22Rv1 (cell line): ENCODE measurements at regions not wholly inside any gene's neighbourhood (a gene's known extent, or its start where the extent isn't known, plus 50 kb on each side); places are given as distances from the start of the nearest gene placed in this dataset.

Source experiments
- ZFX ChIP-seq: fragments of 450-650 bp; IDR thresholded peaks from 2 replicates; pipeline ENCODE4 v1.6.1; 2017; ENCODE audit warnings: antibody characterized with exemption, borderline replicate concordance
- TF ChIP-seq, protein P1 (sequence below): fragments of 450-650 bp; IDR thresholded peaks from 2 replicates; pipeline ENCODE4 v1.5.1; 2017; ENCODE audit warnings: mild to moderate bottlenecking

DNA sequence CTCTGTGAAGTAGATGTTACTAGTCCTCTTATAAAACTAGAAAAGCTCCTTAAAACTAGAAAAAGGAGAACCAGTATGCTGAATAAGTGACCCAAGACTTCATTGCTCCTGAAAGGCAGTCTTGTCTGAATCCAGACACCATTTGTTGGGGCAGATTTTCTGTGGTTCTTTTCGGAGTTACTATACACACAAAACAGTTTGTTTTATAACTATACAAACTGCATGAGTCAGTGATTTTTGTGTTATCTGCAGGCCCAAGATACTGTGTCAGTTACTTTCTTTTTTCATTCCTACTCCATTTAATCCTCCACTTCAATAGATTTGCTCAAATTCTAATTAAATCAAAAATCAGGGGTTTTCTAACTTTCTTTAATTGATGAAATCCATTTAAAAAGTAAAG, 244.6 kb downstream of the ARPP21 start:
- TF ChIP-seq ZFX = no peak
- TF ChIP-seq, protein P1, sequence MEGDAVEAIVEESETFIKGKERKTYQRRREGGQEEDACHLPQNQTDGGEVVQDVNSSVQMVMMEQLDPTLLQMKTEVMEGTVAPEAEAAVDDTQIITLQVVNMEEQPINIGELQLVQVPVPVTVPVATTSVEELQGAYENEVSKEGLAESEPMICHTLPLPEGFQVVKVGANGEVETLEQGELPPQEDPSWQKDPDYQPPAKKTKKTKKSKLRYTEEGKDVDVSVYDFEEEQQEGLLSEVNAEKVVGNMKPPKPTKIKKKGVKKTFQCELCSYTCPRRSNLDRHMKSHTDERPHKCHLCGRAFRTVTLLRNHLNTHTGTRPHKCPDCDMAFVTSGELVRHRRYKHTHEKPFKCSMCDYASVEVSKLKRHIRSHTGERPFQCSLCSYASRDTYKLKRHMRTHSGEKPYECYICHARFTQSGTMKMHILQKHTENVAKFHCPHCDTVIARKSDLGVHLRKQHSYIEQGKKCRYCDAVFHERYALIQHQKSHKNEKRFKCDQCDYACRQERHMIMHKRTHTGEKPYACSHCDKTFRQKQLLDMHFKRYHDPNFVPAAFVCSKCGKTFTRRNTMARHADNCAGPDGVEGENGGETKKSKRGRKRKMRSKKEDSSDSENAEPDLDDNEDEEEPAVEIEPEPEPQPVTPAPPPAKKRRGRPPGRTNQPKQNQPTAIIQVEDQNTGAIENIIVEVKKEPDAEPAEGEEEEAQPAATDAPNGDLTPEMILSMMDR = no peak
